ENCODE measurements at regions not wholly inside any gene's neighbourhood (a gene's known extent, or its start where the extent isn't known, plus 50 kb on each side); places are given as distances from the start of the nearest gene placed in this dataset.

DNA sequence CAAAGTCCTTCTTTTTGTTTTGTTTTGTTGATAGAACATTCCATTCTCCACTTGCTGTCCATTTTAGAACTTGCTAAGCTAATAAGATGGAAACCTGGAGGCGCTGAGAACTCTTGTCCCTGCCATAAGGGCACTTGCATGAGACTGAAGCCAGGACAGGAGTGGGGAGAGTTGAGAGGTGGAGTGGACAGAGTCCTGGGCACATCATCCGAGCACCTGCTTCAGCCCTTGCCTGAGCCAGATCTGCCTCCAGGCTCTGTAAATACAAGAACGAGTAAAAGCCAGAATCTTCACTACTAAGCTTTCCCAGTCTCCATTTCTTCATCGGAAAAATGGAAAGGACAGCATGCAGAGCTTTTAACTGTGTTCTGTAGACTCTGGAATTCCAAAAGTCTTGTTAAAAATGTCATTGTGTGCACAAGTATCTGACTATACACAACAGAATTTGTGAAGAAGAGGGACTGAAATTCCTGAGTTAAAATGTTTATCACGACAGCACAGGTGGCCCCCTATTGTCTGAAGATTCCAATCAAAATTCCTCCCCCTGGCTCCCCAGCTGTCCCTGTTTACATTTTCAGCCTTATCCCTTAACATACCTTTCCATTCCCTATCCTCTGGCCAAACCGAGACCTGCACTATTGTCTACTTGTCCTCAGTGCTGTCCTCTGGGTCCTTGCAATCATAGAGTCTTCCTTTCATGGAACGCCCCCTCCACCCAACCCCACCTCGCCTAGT, 498.2 kb upstream of the TNP1 start:
- Histone ChIP-seq H3K9me3 (no peaks in the 10 kb centered on the region), H3K4me3 (no peak overlapping the region), H3K27ac (peak overlapping the region; percentile 8 to 76), H3K36me3 (no peaks in the 10 kb centered on the region), H3K4me1 (peaks cover 11 to 27% of the 10 kb centered on the region in 2 donors), H3K27me3 (no peaks in the 10 kb centered on the region)
- DNase-seq = no peak
- TF ChIP-seq, protein P1, sequence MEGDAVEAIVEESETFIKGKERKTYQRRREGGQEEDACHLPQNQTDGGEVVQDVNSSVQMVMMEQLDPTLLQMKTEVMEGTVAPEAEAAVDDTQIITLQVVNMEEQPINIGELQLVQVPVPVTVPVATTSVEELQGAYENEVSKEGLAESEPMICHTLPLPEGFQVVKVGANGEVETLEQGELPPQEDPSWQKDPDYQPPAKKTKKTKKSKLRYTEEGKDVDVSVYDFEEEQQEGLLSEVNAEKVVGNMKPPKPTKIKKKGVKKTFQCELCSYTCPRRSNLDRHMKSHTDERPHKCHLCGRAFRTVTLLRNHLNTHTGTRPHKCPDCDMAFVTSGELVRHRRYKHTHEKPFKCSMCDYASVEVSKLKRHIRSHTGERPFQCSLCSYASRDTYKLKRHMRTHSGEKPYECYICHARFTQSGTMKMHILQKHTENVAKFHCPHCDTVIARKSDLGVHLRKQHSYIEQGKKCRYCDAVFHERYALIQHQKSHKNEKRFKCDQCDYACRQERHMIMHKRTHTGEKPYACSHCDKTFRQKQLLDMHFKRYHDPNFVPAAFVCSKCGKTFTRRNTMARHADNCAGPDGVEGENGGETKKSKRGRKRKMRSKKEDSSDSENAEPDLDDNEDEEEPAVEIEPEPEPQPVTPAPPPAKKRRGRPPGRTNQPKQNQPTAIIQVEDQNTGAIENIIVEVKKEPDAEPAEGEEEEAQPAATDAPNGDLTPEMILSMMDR (IDR thresholded peaks at IDR 0.05) = no peak
- no peak for TF ChIP-seq POLR2A (IDR thresholded peaks at IDR 0.05)
- intact Hi-C loops (cut with DNase I; ENCODE audit: low total_unique reads) = no loop called here

DNA sequence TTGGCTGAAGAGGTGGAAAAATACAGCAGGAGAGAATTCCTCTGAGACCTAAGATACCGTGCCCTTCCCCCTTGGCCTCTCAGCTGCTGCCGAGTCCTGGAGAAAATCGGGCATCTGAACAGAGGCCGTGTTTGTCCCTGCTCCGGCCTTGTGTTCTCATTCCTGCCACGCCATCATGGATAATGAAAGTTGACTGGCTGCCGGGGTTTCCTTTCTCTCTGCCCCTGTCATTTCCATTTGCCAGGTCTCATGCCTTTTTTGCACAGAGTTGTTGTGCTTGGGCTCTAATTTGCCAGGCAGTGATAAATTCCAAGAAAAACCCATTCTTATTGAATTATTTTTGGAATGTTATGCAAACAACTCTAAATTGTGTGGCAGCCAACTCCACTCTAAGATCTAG, 496.9 kb upstream of the TNP1 start:
- H3K4me1 ChIP-seq = peaks cover 7 to 20% of the 10 kb centered on the region in 2 donors
- no peaks in the 10 kb centered on the region for H3K36me3 ChIP-seq
- no peaks in the 10 kb centered on the region for H3K9me3 ChIP-seq
- no peak for TF ChIP-seq POLR2A (IDR thresholded peaks at IDR 0.05)
- TF ChIP-seq, protein P1 (IDR thresholded peaks at IDR 0.05) = no peak
- H3K4me3 ChIP-seq = no peak overlapping the region
- peak overlapping the region; percentile 57 to 76 for H3K27ac ChIP-seq
- DNase-seq = no peak
- intact Hi-C loops (cut with DNase I; ENCODE audit: low total_unique reads) = no loop called here
- no peaks in the 10 kb centered on the region for H3K27me3 ChIP-seq

DNA sequence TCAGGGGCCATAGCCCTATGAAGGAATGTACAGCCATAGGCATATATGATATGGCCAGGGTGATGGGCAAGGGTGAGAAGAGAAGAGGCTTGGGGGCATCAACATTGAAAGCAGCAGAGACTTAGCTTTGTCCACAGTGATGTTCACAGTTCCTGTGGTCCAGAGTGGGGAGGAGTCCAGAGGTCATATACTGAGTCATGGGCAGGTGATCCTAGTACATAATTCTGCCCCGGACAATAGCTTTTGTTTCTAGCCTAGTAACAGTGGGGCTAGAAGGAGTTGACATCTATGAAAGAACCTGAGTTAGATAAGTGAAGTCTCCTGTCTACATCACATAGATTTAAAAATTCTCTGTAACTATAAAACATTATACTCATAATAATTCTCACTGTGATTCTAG, 496.3 kb upstream of the TNP1 start:
- H3K9me3 ChIP-seq = no peaks in the 10 kb centered on the region
- peak overlapping the region; percentile 57 to 76 for H3K27ac ChIP-seq
- intact Hi-C loops (cut with DNase I; ENCODE audit: low total_unique reads) = no loop called here
- no peaks in the 10 kb centered on the region for H3K27me3 ChIP-seq
- TF ChIP-seq, protein P1 (IDR thresholded peaks at IDR 0.05) = no peak
- TF ChIP-seq POLR2A (IDR thresholded peaks at IDR 0.05) = no peak
- H3K4me1 ChIP-seq = peaks cover 3 to 15% of the 10 kb centered on the region in 2 donors
- no peak overlapping the region for H3K4me3 ChIP-seq
- no peaks in the 10 kb centered on the region for H3K36me3 ChIP-seq
- no peak for DNase-seq

DNA sequence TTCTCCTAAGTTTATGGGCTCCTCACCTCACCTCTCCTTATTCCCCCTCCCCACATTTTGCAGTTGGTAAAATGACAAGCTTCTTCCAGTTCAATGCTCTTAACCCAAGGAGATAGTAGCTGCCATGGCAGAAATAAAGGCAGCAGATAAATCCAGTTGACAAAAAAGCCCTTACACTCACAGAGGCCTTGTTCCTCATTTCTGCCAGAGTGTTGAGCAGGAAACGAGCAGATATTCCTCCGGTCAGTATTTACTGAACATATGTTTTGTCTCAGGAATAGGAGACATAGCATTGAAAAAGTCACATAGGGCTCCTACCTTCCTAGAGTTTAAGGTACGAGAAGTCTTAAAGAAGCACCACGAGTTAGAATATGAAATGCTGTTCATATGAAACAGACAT, 493.7 kb upstream of the TNP1 start:
- intact Hi-C loops (cut with DNase I; ENCODE audit: low total_unique reads) = no loop called here

DNA sequence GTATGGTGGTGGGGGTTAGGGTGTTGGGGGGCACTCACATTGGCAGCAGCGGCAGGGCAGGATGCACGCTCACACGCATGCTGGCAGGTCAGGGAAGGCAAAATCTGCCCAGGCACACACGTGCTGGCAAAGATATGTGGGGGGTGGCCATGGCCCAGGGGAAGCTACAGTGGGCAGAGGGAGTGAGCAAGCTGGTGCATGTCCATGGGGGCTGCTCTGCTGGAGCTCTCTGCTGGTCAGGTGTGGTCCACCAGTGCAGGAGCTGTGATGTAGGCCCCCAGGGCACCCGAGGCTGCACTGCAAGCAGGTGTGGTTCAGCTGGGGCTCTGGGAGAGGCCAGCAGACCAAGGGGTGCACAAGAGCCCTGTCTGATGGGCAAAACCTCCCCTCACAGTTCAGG, 491.5 kb upstream of the TNP1 start:
- Histone ChIP-seq H3K4me3 (no peak overlapping the region), H3K4me1 (peaks cover 0 to 3% of the 10 kb centered on the region in 2 donors), H3K27me3 (no peaks in the 10 kb centered on the region), H3K36me3 (no peaks in the 10 kb centered on the region), H3K27ac (no peak overlapping the region), H3K9me3 (no peaks in the 10 kb centered on the region)
- DNase-seq = no peak
- intact Hi-C loops (cut with DNase I; ENCODE audit: low total_unique reads) = no loop called here
- no peak for TF ChIP-seq POLR2A (IDR thresholded peaks at IDR 0.05)
- TF ChIP-seq, protein P1 (IDR thresholded peaks at IDR 0.05) = no peak

More for the DNA sequence above, 493.7 kb upstream of the TNP1 start:
- H3K36me3 ChIP-seq = no peaks in the 10 kb centered on the region
- no peak overlapping the region for H3K4me3 ChIP-seq
- DNase-seq = no peak
- no peaks in the 10 kb centered on the region for H3K9me3 ChIP-seq
- H3K27ac ChIP-seq = no peak overlapping the region
- TF ChIP-seq, protein P1 (IDR thresholded peaks at IDR 0.05) = no peak
- TF ChIP-seq POLR2A (IDR thresholded peaks at IDR 0.05) = no peak
- no peaks in the 10 kb centered on the region for H3K27me3 ChIP-seq
- H3K4me1 ChIP-seq = peaks cover 0 to 8% of the 10 kb centered on the region in 2 donors

Data from uterus (tissue), 3 donors.